PC-3 (cell line): ENCODE measurements at regions not wholly inside any gene's neighbourhood (a gene's known extent, or its start where the extent isn't known, plus 50 kb on each side); places are given as distances from the start of the nearest gene placed in this dataset.

ENCODE experiments used
- ATAC-seq: fragments of 200-7000 bp; cut with Tn5 transposase; 2 replicates; pipeline ENCODE4 v1.9.1; 2020; ENCODE audit warnings: mild to moderate bottlenecking, moderate library complexity
- BruUV-seq: library from RNA; stranded (reverse); fragments of 400-500 nt; replicated peaks from 2 replicates; lab custom pipeline; 2021; lab: Mats Ljungman, UMichigan
- CTCF ChIA-PET: fragments of 300-600 bp; sonication (Branson Sonifier 250); formaldehyde crosslinking; loops from one replicate; lab custom pipeline; 2022; ENCODE audit warnings: antibody characterized with exemption; lab: Charles Lee
- POLR2A ChIA-PET: fragments of 300-600 bp; sonication (Branson Sonifier 250); formaldehyde crosslinking; loops from one replicate; lab custom pipeline; 2022; ENCODE audit warnings: antibody characterized with exemption; ENCODE audit not compliant: unreplicated experiment; lab: Charles Lee
- DNase-seq: peaks from one replicate; pipeline ENCODE4 v3.0.0-alpha.2; 2015
- H2AFZ ChIP-seq: fragments of 300-600 bp; sonication (generic); 2 replicates; pipeline ENCODE4 v1.6.0; 2016; ENCODE audit warnings: antibody characterized with exemption, low read length
- H3F3A ChIP-seq: fragments of 300-600 bp; sonication (generic); one replicate; pipeline ENCODE4 v1.6.0; 2017; ENCODE audit warnings: antibody characterized with exemption, low read length, control low read depth, mild to moderate bottlenecking; ENCODE audit not compliant: unreplicated experiment
- H3K27ac ChIP-seq: fragments of 300-600 bp; sonication (generic); 2 replicates; pipeline ENCODE4 v1.5.1; 2016; ENCODE audit warnings: mild to moderate bottlenecking, low read length
- H3K27me3 ChIP-seq: fragments of 300-600 bp; sonication (generic); 2 replicates; pipeline ENCODE4 v1.6.1; 2016; ENCODE audit warnings: low read length, mixed read lengths
- H3K36me3 ChIP-seq: fragments of 300-600 bp; sonication (generic); 2 replicates; pipeline ENCODE4 v1.6.1; 2016; ENCODE audit warnings: low read depth, mixed run types, low read length, mixed read lengths
- H3K4me1 ChIP-seq: fragments of 300-600 bp; sonication (generic); 2 replicates; pipeline ENCODE4 v1.5.1; 2016; ENCODE audit warnings: low read length; ENCODE audit not compliant: insufficient read depth
- H3K4me2 ChIP-seq: fragments of 300-600 bp; sonication (generic); 2 replicates; pipeline ENCODE4 v1.6.0; 2016; ENCODE audit warnings: low read length
- H3K4me3 ChIP-seq: fragments of 300-600 bp; sonication (generic); 2 replicates; pipeline ENCODE4 v1.5.1; 2016; ENCODE audit warnings: mild to moderate bottlenecking, low read length, mixed read lengths
- H3K79me2 ChIP-seq: fragments of 300-600 bp; sonication (generic); 2 replicates; pipeline ENCODE4 v1.6.1; 2017; ENCODE audit warnings: low read length, mixed read lengths
- H3K9ac ChIP-seq: fragments of 300-600 bp; sonication (generic); 2 replicates; pipeline ENCODE4 v1.6.0; 2016; ENCODE audit warnings: mild to moderate bottlenecking, low read length
- H3K9me2 ChIP-seq: fragments of 300-600 bp; sonication (generic); replicated peaks from 2 replicates; pipeline ENCODE4 v1.6.1; 2016; ENCODE audit warnings: mixed run types, low read length, mixed read lengths
- H3K9me3 ChIP-seq: fragments of 300-600 bp; sonication (generic); 2 replicates; pipeline ENCODE4 v1.6.1; 2016; ENCODE audit warnings: low read length, mixed read lengths
- H4K20me1 ChIP-seq: fragments of 300-600 bp; sonication (generic); 2 replicates; pipeline ENCODE4 v1.6.1; 2016; ENCODE audit warnings: low read length, mixed read lengths
- EZH2 ChIP-seq: fragments of 300-600 bp; sonication (generic); IDR thresholded peaks from one replicate; pipeline ENCODE4 v1.6.1; 2017; ENCODE audit warnings: antibody characterized with exemption, mild to moderate bottlenecking, low read length; ENCODE audit not compliant: unreplicated experiment
- EZH2phosphoT487 ChIP-seq: fragments of 300-600 bp; sonication (generic); IDR thresholded peaks from 2 replicates; pipeline ENCODE4 v1.6.1; 2018; ENCODE audit warnings: mild to moderate bottlenecking, antibody characterized with exemption, low read length, borderline replicate concordance
- intact Hi-C: fragments of 100-400 bp; cut with micrococcal nuclease; formaldehyde crosslinking; loops from 2 replicates; pipeline ENCODE4 v1.9.0; 2023
- TF ChIP-seq, protein P1 (sequence below): fragments of 300-600 bp; sonication (generic); conservative IDR thresholded peaks from 2 replicates; pipeline ENCODE4 v1.5.1; 2017; ENCODE audit warnings: antibody characterized with exemption, low read depth, mild to moderate bottlenecking, low read length

DNA sequence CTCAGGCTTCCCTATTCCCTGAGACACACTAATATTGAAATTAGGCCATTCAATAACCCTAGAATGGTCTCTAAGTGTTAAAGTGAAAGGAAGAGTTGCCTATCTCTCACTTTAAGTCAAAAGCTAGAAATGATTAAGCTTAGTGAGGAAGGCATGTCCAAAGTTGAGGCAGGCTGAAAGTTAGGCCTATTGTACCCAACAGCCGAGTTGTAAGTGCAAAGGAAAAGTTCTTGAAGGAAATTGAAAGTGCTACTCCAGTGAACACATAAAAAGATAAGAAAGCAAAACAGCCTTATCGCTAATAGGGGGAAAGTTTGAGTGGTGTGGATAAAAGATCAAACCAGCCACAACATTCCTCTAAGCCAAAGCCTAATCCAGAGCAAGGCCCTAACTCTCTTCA is 117.9 kb upstream of the SPATA12 start:
- TF ChIP-seq EZH2phosphoT487 = no peak
- TF ChIP-seq, protein P1, sequence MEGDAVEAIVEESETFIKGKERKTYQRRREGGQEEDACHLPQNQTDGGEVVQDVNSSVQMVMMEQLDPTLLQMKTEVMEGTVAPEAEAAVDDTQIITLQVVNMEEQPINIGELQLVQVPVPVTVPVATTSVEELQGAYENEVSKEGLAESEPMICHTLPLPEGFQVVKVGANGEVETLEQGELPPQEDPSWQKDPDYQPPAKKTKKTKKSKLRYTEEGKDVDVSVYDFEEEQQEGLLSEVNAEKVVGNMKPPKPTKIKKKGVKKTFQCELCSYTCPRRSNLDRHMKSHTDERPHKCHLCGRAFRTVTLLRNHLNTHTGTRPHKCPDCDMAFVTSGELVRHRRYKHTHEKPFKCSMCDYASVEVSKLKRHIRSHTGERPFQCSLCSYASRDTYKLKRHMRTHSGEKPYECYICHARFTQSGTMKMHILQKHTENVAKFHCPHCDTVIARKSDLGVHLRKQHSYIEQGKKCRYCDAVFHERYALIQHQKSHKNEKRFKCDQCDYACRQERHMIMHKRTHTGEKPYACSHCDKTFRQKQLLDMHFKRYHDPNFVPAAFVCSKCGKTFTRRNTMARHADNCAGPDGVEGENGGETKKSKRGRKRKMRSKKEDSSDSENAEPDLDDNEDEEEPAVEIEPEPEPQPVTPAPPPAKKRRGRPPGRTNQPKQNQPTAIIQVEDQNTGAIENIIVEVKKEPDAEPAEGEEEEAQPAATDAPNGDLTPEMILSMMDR = no peak
- no peak for TF ChIP-seq EZH2
- no peak overlapping the region for H3K4me3 ChIP-seq
- H3K4me1 ChIP-seq = peaks cover 1% of the 10 kb centered on the region; the same call in 1 of the 2 replicates
- H3K4me2 ChIP-seq = no peak overlapping the region
- no peak for DNase-seq
- no peaks in the 10 kb centered on the region for H3K27me3 ChIP-seq
- no peaks in the 10 kb centered on the region for H4K20me1 ChIP-seq
- H2AFZ ChIP-seq = no peak overlapping the region
- no peak overlapping the region for H3K27ac ChIP-seq
- ChIA-PET POLR2A (no interaction called here), CTCF (no interaction called here)
- H3K9me2 ChIP-seq = no peaks in the 10 kb centered on the region
- intact Hi-C loops = no loop called here
- no TSS peak for BruUV-seq
- H3K79me2 ChIP-seq = no peaks in the 10 kb centered on the region
- no peaks in the 10 kb centered on the region for H3K9me3 ChIP-seq
- H3K36me3 ChIP-seq = no peaks in the 10 kb centered on the region
- H3K9ac ChIP-seq = no peak overlapping the region
- no peaks in the 10 kb centered on the region for H3F3A ChIP-seq
- no peak for ATAC-seq

DNA sequence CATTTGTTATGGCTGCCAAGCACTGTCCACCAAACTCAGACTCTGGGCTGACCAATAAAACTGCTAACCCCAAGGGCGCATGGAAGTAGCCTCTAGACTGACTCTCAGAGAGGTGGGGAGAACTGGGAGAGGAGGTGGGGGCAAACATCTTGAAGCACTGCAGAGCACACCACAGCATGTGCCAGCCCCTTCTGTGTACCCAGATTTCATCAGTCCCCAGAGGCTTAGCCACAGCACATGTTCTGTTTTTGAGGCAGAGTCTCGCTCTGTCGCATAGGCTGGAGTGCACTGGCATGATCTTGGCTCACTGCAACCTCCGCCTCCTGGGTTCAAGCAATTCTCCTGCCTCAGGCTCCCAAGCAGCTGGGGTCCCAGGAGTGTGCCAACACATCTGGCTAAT is 119.5 kb upstream of the SPATA12 start:
- DNase-seq (no peak), ATAC-seq (no peak)
- no peak overlapping the region for H2AFZ ChIP-seq
- BruUV-seq = no TSS peak
- H4K20me1 ChIP-seq = no peaks in the 10 kb centered on the region
- H3K79me2 ChIP-seq = no peaks in the 10 kb centered on the region
- H3K27ac ChIP-seq = no peak overlapping the region
- H3K36me3 ChIP-seq = no peaks in the 10 kb centered on the region
- intact Hi-C loops = no loop called here
- H3K4me2 ChIP-seq = no peak overlapping the region
- ChIA-PET CTCF (no interaction called here), POLR2A (no interaction called here)
- peaks cover 4% of the 10 kb centered on the region; the same call in 1 of the 2 replicates for H3K4me1 ChIP-seq
- no peaks in the 10 kb centered on the region for H3K9me2 ChIP-seq
- H3F3A ChIP-seq = no peaks in the 10 kb centered on the region
- TF ChIP-seq EZH2 = no peak
- H3K9ac ChIP-seq = no peak overlapping the region
- no peaks in the 10 kb centered on the region for H3K27me3 ChIP-seq
- H3K4me3 ChIP-seq = no peak overlapping the region
- no peaks in the 10 kb centered on the region for H3K9me3 ChIP-seq

DNA sequence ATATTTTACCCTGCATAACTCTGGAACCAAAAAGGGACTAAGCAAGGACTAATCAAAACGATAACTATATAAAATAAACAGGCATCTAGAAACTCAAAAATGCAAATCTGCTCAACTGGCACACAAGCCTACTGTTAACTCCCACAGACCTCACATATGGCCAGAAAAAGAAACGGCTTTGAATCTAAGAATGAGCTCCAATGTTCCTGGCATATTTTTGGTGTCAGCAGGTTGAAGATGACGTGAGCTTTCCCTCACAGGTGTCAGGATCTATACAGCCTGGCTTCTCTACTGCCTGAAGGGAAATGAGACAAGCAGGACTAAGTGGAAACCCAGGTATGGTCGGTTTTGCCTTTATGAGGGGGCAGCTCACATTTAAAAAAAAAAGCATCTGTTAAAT is 120.1 kb upstream of the SPATA12 start:
- no TSS peak for BruUV-seq
- Histone ChIP-seq H3K79me2 (no peaks in the 10 kb centered on the region), H2AFZ (no peak overlapping the region), H3K4me3 (no peak overlapping the region), H3K27me3 (no peaks in the 10 kb centered on the region), H3K36me3 (no peaks in the 10 kb centered on the region), H3K9me3 (no peaks in the 10 kb centered on the region), H3K27ac (no peak overlapping the region), H3K9ac (no peak overlapping the region), H3K9me2 (no peaks in the 10 kb centered on the region), H3K4me2 (no peak overlapping the region), H4K20me1 (no peaks in the 10 kb centered on the region), H3F3A (no peaks in the 10 kb centered on the region), H3K4me1 (peaks cover 4% of the 10 kb centered on the region; the same call in 1 of the 2 replicates)
- intact Hi-C loops = no loop called here
- DNase-seq = no peak
- no peak for TF ChIP-seq EZH2
- TF ChIP-seq, protein P1 = no peak
- TF ChIP-seq EZH2phosphoT487 = no peak
- ATAC-seq = no peak
- ChIA-PET POLR2A (no interaction called here), CTCF (no interaction called here)
